HG02798 (cell line): ENCODE measurements at regions not wholly inside any gene's neighbourhood (a gene's known extent, or its start where the extent isn't known, plus 50 kb on each side); places are given as distances from the start of the nearest gene placed in this dataset.
A peak's percentile ranks its signal among the peaks of the same experiment; 100 is the strongest.
"Not testable (repeated sequence)": the region's sequence is repeated elsewhere in the genome, so short reads cannot be mapped to it uniquely, and the experiment has no call there.

Experiments used
- ATAC-seq: cut with Tn5 transposase; IDR thresholded peaks from one replicate; pipeline ENCODE4 v1.9.1; 2021; ENCODE audit warnings: mild to moderate bottlenecking; ENCODE audit not compliant: unreplicated experiment, poor library complexity

- ATAC-seq, result no peak
Measured at GRCh38 chr5:82905986-82906385, 171.2 kb downstream of the TMEM167A start.

- no peak for ATAC-seq
Measured at GRCh38 chr5:82901281-82901888, 175.8 kb downstream of the TMEM167A start.

DNA sequence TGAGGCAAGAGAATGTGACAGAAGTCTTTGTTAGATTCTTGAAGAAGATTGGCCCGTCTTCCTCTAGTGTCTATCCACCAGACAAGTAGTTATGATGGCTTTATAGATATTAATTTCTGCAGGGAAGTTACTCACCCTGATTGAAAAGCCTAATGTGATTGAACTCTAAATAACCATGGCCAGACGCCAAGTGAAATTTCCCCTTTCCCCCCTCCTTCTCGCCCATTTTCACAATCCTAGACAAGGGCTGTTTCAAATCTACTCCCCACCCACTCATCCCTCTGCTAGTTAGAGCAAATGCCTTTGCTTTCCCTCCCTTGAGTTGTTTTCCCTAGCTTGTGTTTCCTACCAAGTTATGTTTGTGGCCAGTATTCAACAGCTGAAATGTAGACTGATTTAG is 182.5 kb downstream of the TMEM167A start:
- no peak for ATAC-seq

DNA sequence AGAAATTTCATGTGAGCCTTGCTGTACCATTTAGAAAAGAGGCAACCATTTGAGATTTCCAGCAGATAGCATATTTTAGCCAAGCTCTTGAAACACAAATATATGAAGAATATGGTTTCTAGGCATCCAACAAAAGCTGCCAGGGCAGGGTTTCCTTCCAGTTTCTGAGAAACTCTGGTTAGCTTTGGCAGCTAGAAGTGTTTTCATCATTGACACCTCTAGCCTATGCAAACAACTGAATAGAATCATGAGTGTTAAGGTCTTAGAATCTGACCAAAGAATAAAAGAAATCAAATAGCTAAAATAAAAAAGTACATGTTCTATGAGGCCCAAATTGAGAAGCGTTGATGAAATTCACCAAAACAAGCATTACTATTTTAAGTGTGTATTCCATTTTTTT is 188.1 kb downstream of the TMEM167A start:
- ATAC-seq, result no peak

DNA sequence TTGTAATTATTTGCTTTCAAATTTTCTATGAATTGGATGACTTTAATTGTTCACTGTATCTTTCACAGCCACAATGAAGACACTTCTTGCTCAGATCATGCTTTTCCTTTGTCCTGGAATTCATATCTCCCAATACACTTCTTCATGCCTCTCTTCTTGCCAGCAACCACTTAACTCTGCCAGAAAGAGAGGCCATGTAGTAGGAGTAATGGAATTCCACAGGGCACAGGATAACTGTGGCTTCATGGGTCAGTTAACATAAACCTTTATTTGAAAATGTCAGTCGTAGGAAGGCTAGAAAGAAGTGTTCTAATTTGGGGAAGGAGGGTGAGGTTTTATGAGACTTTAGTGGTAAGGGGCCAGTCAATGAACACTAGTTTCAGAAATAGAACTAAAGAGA is 190.3 kb downstream of the TMEM167A start:
- ATAC-seq, result no peak

DNA sequence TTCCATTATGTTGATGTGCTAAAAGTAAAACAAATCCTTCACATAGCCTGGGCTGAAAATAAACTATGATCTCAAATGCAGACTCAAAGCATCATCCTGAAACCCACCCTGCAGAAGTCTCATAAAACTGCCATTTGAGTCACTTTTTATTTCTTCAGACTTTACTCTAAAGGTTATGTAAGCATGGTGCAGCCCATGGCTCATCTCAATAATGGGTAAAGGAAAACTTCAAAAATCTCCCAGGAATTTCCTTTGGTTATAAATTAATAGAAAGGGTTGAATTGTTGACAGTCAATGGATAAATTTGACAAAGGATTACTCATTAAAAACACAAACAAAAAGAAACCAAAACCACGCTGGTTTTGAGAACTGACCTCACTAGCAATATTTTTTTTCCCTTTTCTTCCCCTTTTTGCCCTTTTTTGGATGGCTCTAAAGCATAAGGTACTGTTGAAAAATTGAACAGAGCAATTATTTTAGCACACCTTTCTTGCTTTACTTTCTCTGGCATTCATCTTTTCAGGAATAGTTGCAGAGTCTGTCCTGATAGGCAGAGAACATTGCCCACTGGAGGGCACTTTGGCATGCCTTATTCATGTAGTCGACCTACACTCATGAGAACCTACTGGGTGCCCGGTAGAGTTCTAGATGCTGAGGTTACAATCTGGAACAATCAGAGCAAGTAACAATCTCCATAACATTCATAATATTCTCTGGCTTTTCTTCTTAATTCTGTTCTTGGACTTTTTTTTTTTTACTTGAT is 191.4 kb downstream of the TMEM167A start:
- ATAC-seq, result peak; percentile 59

- ATAC-seq, result no peak
Measured at GRCh38 chr5:82884821-82885471, 192.2 kb downstream of the TMEM167A start.

DNA sequence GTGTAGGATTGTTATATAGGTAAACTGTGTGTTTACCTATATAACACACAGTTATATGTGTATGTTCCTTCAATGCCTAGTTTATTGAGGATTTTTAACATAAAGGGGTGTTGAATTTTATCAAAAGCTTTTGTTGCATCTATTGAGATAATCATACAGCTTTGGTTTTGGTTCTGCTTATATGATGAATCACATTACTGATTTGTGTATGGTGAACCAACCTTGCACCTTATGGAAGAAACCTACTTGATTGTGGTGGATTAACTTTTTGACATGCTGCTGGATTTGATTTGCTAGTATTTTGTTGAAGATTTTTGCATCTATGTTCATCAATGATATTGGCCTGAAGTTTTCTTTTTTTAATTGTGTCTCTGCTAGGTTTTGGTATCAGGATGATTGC is 194.9 kb downstream of the TMEM167A start:
- ATAC-seq, result no peak

DNA sequence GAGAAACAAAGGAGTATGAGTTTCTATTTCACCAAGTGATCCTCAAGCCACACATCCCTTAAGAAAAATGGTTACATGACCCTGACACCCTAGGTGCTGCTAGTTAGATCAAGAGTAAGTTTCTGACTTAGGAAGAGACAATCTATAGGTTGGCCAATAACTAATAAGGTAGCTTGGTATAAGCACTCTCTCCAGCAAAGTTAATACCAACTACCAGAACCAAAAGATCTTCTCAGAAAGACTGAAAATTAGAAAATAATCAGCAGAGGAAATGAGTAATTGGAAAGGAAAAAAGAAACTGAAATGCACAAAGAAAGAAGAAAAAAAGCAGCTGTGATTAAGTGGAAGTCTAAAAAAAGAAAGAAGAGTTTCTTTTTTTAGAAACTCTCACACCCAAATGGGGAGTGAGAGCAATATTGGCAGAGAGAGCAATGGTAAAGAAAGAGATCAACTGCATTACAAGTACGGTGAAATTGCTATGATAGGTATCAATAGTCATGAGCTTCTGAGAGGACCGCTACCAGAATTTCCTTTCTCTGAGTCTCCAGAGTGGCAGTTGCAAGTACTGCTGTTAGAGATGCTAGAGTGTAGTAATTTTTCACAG is 195.5 kb downstream of the TMEM167A start:
- peak; percentile 60 for ATAC-seq

DNA sequence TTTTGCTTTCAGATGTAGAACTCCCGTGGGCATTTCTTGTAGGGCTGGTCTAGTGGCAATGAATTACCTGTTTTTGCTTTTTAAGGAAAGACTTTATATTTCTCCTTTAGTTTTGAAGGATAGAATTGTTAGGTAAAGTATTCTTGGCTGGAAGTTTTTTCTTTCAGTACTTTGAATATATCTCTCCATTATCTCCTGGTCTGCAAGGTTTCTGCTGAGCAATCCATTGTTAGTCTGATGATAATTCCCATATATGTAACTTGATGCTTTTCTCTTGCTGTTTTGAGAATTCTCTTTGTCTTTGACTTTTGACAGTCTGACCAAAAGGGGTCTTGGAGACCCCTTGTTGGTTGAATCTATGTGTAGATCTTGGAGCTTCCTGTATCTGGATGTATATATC is 198.1 kb downstream of the TMEM167A start:
- no peak for ATAC-seq

GRCh38 chr5:82873452-82873851 is 203.7 kb downstream of the TMEM167A start:
- ATAC-seq, result no peak

- not testable (repeated sequence) for ATAC-seq
Measured at GRCh38 chr5:82872321-82873288, 204.6 kb downstream of the TMEM167A start.

- no peak for ATAC-seq
Measured at GRCh38 chr5:82865625-82866024, 211.6 kb downstream of the TMEM167A start.

- no peak for ATAC-seq
Measured at GRCh38 chr5:82863266-82863665, 213.9 kb downstream of the TMEM167A start.

- ATAC-seq, result no peak
Measured at GRCh38 chr5:82862711-82863110, 214.5 kb downstream of the TMEM167A start.

DNA sequence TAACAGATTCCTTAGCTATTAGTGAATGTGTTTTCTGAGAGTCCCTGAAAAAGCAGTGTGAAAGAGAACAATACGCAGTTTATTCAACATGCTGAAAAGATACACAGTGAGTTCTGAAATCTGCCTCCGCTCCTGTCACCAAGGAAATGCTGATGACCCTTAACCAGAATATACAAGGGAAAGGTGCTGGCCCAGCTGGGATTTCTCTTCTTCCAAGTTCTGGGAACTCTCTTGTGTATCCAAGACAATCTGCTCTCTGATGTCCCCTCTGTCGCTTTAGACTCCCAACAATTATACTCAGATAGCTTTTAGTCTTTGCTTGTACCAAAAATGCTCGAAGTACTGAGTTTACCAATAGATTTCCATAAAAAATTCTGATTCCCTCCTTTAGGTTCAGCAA is 214.9 kb downstream of the TMEM167A start:
- no peak for ATAC-seq

DNA sequence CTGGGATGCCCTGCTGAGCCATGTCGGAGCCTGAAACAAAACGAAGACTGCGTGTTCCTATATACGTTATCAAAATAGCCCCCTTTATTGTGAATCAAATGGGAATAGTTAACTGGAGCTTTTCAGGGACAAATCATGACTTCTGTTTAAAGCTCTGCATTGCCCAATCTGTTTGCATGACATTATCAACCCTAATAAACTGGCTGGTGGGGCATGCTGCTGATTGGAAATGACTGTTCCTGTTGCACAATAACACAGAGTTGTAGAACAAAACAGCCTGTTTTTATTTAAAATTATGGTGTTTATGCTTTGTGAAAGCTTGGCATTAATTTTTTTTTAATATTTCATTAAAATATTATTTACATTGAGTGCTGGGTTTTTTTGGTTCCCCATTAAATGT is 215.5 kb downstream of the TMEM167A start:
- no peak for ATAC-seq

- no peak for ATAC-seq
Measured at GRCh38 chr5:82859451-82860140, 217.6 kb downstream of the TMEM167A start.
